ENCODE measurements at regions not wholly inside any gene's neighbourhood (a gene's known extent, or its start where the extent isn't known, plus 50 kb on each side); places are given as distances from the start of the nearest gene placed in this dataset.
"Not testable (repeated sequence)": the region's sequence is repeated elsewhere in the genome, so short reads cannot be mapped to it uniquely, and the experiment has no call there.

GRCh38 chr4:187449702-187450101, 545.9 kb upstream of the ZFP42 start:
- DNase-seq = no peak

- no peak for DNase-seq
These were observed 543.8 kb upstream of the ZFP42 start for GRCh38 chr4:187451776-187452175.

DNA sequence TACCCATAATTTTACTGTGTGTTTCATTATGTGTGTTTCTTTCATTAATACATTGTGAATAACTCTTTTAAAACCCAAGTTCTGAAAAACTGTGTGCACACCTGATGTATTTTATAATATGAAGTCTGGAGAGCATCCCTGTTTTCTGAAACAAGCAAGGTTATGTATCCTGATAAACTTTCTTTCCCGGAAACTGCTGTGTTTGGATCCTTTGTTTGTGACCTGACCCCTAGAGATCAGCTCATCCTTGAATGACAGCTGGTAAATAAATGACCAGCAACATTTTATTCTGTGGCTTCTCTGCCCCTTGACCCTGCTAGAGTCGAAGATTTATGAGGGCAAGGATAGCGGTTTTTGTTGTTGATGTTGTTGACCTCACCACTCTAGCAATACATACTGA, 535.6 kb upstream of the ZFP42 start:
- no peak for DNase-seq

DNA sequence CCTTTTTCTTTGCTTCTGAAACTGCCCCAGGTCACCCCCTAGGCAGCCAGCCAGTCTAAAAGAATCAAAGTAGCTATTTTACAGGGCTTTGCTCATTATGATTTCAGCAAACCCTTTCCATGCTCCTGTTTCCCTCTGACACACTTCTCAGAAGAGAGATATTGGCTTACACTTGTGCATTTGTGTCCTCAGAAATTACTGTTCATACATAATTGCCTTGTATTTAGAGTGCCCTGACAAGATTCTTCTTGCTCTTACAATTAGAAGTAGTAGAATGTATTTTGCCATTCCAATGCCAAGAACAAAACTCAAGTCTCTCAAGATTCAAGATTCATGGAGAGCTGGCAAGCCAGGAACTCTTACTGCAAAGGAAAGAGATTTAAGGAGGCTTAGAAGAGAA, 531.0 kb upstream of the ZFP42 start:
- DNase-seq = no peak

DNA sequence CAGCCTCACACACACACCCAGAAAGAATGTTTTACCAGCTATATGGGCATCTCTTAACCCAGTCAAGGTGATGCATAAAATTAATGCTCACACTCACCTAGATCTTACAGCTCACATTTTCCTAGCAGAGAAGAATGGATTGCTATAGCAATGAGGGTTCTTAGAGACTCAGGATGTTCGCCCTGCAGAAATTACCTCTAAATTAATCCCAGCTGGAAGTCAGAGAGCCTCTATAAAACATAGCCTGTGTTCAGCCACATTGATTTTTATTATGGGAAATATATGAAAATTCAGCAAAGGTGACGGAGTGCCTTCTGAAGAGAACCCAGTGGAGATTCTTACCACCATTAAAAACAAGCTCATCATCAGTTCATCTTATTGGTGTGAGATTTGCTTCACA, 528.3 kb upstream of the ZFP42 start:
- DNase-seq = no peak

DNA sequence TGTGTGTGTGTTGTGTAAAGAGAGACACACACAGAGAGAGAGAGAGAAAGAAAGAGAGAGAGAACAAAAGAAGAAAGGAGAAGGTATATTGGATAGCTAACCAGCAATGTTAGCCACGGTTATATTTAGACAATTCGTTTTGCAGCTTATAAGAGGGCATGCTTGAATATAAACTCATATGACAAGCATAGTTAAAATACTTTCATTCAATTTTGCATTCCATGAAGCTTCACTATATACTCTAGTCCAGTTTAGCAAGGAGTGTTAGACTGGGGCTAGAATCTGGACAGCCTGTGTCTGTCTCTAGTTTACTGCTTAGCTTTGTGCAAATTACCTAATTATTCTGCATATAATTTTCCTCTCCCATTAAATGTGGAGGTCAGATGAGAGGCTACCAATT, 525.9 kb upstream of the ZFP42 start:
- DNase-seq = no peak

- no peak for DNase-seq
These were observed 525.5 kb upstream of the ZFP42 start for GRCh38 chr4:187470061-187470460.

DNA sequence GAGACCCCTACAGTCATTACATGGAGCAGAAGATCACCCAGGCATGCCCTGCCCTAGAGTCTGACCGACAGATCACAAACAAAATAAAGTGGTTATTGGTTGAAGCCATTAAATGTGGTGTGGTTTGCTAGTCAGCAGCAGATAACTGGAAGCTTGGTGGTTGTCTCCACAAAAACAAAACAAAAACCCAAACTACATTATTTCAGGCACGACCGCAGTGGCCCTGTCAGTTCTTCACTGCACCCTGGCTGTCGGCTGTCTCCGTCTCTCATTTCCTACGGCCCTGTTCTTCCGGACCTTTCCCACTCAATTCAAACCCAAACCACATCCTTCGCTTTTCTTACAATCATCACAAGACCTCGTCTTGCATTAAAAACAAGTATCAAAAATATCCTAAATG, 521.3 kb upstream of the ZFP42 start:
- no peak for DNase-seq

GRCh38 chr4:187475901-187476300, 519.7 kb upstream of the ZFP42 start:
- DNase-seq = no peak

DNA sequence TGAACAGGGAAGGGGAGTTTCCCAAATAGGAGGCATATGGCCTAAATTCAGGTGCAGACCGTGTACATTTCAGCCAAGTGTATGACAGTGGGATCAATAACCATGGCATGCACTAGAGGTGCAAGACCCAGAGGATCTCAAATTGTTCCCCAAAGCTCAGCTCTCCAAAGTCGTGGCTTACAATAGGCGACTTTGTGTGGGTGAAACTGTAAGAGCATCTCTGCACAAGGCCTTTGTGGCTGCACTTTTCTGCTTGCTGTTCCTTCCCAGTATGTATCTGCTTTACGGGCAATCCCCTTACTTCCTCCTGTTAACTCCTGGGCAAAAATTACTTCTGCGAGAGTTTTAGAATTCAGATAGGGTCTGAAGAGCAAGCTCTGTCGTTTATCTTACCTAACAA, 518.3 kb upstream of the ZFP42 start:
- no peak for DNase-seq

- DNase-seq = no peak
These were observed 517.1 kb upstream of the ZFP42 start for GRCh38 chr4:187478292-187479140.

- no peak for DNase-seq
These were observed 516.1 kb upstream of the ZFP42 start for GRCh38 chr4:187479511-187479910.

DNA sequence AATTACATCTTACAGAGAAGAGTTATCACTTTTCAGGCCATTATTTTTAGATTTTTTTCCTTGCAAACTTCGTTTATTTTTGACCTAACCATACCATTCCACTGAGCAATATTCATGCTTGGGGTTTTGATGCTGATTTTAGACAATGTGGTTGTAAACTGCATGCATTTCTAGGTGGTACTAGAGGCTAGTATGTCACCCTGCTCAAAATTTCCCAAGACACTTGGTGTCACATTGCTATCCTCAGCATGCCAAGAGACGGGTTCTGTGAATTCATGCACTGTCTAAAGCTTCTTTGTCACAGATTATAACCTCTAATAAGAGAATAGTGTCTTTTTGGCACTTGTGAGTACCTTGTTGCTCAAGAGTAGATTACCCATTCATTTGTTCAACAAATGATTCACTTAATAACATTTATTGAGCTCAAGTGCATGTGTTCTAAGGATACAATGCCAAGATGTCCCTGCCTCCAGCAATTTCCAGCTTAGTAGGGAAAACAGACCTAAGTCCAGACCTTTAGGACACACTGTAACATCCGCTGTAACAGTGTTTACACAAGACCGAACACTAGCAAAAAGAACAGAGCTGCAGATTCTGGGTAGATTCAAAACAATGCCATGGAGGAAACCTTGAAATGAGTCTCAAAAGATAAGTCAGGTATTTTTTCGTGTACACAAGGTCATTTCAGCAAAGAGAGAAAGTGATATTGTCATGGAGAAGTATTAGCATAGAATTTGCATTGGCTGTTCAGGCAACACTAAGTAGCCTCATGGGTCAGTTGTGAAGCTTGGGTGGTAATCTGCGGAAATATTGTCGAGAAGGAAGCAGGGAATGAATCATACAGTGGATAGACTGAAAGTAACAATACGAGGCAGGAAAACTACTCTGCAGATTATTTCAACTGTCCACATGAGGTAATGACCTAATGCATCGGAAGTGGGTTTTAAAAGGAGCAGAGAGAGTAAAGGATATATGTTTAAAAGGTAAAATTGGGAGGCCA, 515.1 kb upstream of the ZFP42 start:
- DNase-seq = no peak

GRCh38 chr4:187484186-187484585, 511.4 kb upstream of the ZFP42 start:
- no peak for DNase-seq

DNA sequence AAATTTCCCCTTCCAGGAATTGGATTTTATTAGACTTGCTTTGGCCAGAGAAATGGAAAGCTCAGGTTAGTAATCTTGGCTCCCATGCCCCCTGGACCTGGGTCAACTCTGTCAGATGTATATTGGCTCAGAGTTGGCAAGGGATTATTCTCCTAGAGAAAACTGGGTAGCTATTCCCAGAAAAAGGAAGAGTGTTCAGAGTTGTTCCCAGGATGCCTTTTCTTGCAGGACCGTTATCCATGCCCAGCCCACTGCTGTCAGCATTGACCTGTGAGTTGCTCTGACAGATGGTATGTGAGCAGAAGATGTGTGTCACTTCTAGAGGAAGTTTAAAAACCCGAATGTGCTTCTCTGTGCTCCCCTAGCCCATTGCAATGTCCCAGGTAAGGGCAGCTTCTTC, 509.9 kb upstream of the ZFP42 start:
- DNase-seq = no peak

DNA sequence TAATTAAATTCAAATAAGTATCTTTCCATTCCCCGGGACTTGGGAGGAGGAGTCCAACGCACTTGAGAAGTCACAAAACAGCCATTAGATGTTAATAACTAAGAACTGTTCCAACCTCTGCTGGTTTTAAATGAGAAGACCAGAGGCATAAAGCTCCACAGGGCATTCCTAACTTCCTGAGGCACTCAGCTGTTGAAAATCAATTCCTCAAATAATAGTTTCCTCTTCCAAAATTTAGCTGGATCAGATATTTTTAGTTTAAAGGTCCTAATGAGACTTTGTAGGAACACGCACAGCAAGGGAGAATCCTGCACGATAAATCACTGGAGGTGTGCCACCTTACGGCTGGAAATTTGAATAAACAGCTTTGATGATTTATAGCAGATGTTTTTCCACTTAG, 504.3 kb upstream of the ZFP42 start:
- no peak for DNase-seq

DNA sequence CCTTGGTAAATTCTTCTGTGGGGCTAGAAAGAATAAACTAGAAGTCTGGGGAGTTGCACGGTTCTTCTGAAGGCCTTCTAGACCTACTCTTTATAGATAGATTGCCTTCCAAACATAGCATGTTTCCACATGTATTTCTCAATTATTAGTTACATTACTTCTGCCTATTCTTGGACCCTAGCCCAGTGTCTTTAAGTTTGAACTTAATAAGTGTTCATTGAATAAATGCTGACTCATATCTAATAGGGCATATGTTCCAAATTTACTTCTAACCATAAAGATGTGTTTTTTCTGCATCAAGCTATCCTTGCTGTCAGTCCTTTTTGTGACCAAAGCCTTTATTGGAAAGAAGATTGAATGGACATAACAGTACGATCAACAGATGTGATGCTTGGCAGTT, 503.6 kb upstream of the ZFP42 start:
- DNase-seq = no peak

DNA sequence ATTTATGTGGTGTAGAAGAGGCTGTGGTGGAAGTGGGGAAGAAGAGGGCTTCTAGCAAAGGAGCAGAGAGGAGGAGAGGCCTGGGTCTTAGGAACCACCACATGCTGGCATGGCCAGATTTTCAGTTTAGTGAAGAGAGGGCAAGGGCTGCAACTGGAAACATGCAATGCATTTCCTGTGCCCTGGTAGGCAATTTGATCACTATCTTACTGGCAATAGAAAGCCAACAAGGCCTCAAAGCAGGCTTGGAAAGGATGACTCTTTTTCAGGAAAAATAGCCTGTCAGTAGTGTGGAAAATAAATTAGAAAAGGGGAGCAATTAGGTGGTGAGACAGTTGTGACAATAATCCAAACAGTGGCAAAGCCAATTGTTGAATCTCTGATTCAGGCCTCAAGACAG, 501.9 kb upstream of the ZFP42 start:
- no peak for DNase-seq

- no peak for DNase-seq
These were observed 495.6 kb upstream of the ZFP42 start for GRCh38 chr4:187499956-187500355.

DNA sequence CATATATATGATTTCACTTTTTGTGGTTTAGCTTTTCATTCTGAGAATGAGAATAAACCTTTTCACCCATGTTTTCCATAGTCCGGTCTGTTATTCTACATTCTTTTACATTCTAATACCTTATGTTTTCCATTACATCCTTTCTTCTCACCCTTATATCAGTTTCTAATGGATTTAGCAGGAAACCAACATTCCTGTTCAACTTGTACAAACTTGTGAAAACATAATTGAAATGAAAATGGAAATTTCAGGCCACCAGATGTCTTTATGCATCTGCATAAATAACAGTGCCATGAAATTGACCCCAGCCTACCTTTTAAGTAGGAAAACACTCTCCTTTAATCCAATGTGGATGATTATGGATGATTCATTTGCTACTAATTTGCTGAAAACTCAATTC, 494.8 kb upstream of the ZFP42 start:
- DNase-seq = no peak

DNA sequence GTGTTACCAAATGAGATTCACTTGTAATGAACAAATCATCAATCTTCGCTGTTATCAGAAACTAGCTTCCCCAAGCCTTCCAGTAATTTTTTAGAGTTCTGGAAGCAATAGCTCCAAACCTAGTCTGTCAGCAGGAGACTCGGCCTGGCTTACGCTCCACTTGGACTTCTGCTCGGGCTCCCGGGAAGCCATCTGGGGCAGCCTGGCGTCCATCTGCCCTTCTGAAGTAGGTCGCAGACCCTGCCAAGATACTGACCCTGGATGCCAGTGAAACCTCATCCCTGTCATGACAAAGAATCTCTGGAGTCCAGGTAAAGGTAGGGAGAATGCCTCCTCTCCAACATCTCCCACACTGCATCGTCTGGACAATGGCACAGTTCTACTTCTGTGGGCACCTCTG, 493.8 kb upstream of the ZFP42 start:
- no peak for DNase-seq

DNA sequence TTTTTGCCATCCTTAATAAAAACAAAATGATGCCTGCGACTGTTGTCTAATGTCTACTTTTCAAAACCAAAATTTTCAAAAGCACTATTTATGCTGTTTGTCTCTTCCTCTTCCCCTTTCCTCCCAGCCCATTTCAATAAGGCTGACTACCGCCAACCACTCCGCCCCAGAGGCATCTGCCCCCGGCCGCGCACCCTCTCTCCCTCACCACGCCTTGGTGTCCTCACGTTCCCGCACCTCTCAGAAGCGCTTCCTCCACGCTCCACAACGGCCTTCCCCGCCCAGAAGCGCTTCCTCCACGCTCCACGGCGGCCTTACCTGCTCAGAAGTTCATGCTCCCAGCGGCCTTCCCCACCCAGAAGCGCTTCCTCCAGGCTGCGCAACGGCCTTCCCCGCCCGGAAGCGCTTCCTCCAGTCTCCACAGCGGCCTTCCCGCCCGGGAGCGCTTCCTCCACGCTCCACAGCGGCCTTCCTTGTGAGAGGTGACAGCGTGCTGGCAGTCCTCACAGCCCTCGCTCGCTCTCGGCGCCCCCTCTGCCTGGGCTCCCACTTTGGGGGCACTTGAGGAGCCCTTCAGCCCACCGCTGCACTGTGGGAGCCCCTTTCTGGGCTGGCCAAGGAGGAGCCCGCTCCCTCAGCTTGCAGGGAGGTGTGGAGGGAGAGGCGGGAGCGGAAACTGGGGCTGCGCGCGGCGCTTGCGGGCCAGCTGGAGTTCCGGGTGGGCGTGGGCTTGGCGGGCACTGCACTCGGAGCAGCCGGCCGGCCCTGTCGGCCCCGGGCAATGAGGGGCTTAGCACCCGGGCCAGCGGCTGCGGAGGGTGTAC, 490.4 kb upstream of the ZFP42 start:
- DNase-seq = no peak

- DNase-seq = not testable (repeated sequence)
These were observed 489.8 kb upstream of the ZFP42 start for GRCh38 chr4:187505798-187506141.

All from NCI-H1105 (cell line).